ENCODE measurements at regions not wholly inside any gene's neighbourhood (a gene's known extent, or its start where the extent isn't known, plus 50 kb on each side); places are given as distances from the start of the nearest gene placed in this dataset.

GRCh38 chr9:87068177-87068840 lies 121.0 kb upstream of the GAS1 start:
- TF ChIP-seq REST (IDR thresholded peaks at IDR 0.05; ENCODE audit: insufficient read depth in 1 of 2, low read depth in 2 of 2, low read length in 2 of 2) (no peak), TAF1 (IDR thresholded peaks at IDR 0.05; ENCODE audit: borderline replicate concordance, insufficient read depth, low read length) (no peak), FOXP2 (optimal IDR thresholded peaks at IDR 0.05; ENCODE audit: borderline replicate concordance, extremely low read depth, extremely low read length, insufficient read depth) (no peak)

DNA sequence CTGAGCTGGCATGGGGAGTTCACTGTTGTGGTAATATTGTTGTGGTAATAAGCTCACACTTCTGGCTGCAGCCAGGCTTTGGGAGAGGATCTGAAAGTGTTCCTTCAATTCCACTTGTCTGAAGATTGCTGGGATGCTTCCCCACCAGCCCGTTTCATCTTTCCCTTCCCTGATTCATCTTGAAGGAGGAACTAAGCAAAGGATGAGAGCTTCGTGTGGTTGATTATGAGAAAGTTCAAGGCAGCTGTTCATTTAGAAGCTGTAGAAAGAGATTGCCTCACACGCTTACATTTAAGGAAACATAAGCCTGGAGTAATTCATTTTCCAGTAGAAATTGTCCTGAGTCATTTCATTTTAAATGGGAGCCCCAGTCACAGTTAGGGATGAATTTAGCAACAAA lies 122.4 kb upstream of the GAS1 start:
- TF ChIP-seq SIN3A (IDR thresholded peaks at IDR 0.05; ENCODE audit: borderline replicate concordance, insufficient read depth, low read length) (no peak), TAF1 (IDR thresholded peaks at IDR 0.05; ENCODE audit: borderline replicate concordance, insufficient read depth, low read length) (no peak), REST (IDR thresholded peaks at IDR 0.05; ENCODE audit: insufficient read depth in 1 of 2, low read depth in 2 of 2, low read length in 2 of 2) (no peak), POLR2AphosphoS5 (IDR thresholded peaks at IDR 0.05; ENCODE audit: low read depth, low read length) (no peak), FOXP2 (optimal IDR thresholded peaks at IDR 0.05; ENCODE audit: borderline replicate concordance, extremely low read depth, extremely low read length, insufficient read depth) (no peak)

DNA sequence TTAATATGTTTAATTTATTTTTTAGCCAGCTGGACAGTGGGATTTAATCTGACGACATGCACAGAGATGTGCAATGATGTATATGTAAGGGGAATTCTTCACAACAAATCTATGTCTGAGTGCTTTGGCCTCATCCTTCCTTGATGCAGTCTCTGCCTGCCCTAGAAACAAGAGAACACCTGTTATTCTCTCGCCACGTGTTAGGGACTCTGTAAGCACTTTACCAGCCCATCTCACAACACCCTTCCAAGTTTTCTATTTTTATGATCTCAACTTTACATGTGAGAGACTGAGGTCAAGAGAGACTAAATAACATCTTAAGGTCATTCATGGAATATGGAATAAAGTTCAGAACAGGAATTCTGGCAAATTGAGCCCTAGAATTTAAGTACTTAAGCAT lies 123.0 kb upstream of the GAS1 start:
- TF ChIP-seq SIN3A (IDR thresholded peaks at IDR 0.05; ENCODE audit: borderline replicate concordance, insufficient read depth, low read length) (no peak), TAF1 (IDR thresholded peaks at IDR 0.05; ENCODE audit: borderline replicate concordance, insufficient read depth, low read length) (no peak), FOXP2 (optimal IDR thresholded peaks at IDR 0.05; ENCODE audit: borderline replicate concordance, extremely low read depth, extremely low read length, insufficient read depth) (no peak), POLR2AphosphoS5 (IDR thresholded peaks at IDR 0.05; ENCODE audit: low read depth, low read length) (no peak)

DNA sequence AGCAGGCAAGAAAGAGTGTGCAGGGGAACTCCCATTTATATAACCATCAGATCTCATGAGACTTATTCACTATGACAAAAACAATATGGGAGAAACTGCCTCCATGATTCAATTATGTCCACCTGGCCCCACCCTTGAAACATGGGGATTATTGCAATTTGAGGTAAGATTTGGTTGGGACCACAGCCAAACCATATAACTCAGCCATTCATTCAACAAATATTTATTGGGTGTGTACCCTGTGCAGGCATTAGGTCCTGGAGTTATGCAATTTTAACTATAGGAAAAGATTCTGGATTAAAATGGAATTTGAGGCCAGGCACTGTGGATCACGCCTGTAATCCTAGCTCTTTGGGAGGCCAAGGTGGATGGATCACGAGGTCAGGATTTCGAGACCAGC lies 124.2 kb upstream of the GAS1 start:
- no peak for TF ChIP-seq FOXP2 (optimal IDR thresholded peaks at IDR 0.05; ENCODE audit: borderline replicate concordance, extremely low read depth, extremely low read length, insufficient read depth)
- no peak for TF ChIP-seq TAF1 (IDR thresholded peaks at IDR 0.05; ENCODE audit: borderline replicate concordance, insufficient read depth, low read length)
- no peak for TF ChIP-seq POLR2AphosphoS5 (IDR thresholded peaks at IDR 0.05; ENCODE audit: low read depth, low read length)
- no peak for TF ChIP-seq SIN3A (IDR thresholded peaks at IDR 0.05; ENCODE audit: borderline replicate concordance, insufficient read depth, low read length)
- TF ChIP-seq REST (IDR thresholded peaks at IDR 0.05; ENCODE audit: insufficient read depth in 1 of 2, low read depth in 2 of 2, low read length in 2 of 2) = no peak

DNA sequence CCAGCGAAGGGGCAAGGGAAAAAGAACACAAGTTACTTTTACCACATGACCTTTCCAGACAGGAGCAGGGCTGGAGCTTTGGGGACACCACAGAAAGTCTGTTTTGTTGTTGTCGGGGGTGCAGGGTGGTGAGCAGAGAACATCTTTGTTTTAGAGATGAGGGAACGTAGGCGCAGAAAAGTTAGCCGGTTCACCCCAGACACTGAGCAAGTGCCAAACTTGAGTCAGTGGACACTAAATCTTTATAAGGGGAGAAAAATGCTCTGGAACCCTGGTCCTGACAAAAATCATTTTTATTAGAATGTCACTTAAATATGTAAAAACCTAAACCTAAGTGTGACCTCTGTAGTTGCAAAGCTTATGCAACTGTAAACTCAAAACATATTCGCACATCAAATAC lies 126.4 kb upstream of the GAS1 start:
- TF ChIP-seq REST (IDR thresholded peaks at IDR 0.05; ENCODE audit: insufficient read depth in 1 of 2, low read depth in 2 of 2, low read length in 2 of 2) (no peak), POLR2AphosphoS5 (IDR thresholded peaks at IDR 0.05; ENCODE audit: low read depth, low read length) (no peak), TAF1 (IDR thresholded peaks at IDR 0.05; ENCODE audit: borderline replicate concordance, insufficient read depth, low read length) (no peak), SIN3A (IDR thresholded peaks at IDR 0.05; ENCODE audit: borderline replicate concordance, insufficient read depth, low read length) (no peak), FOXP2 (optimal IDR thresholded peaks at IDR 0.05; ENCODE audit: borderline replicate concordance, extremely low read depth, extremely low read length, insufficient read depth) (no peak)

Measured in PFSK-1 (cell line).